BJ (cell line): ENCODE measurements at regions not wholly inside any gene's neighbourhood (a gene's known extent, or its start where the extent isn't known, plus 50 kb on each side); places are given as distances from the start of the nearest gene placed in this dataset.
"Not testable (repeated sequence)": the region's sequence is repeated elsewhere in the genome, so short reads cannot be mapped to it uniquely, and the experiment has no call there.

Source experiments
- CTCF ChIA-PET: fragments of 350-600 bp; formaldehyde crosslinking; extraction: SDS; loops from one replicate; lab custom pipeline; 2021; ENCODE audit warnings: antibody characterized with exemption, inconsistent platforms; lab: Yijun Ruan, JAX
- POLR2A ChIA-PET: fragments of 300-600 bp; sonication (Branson Sonifier 250); formaldehyde crosslinking; extraction: SDS; loops from one replicate; lab custom pipeline; 2021; ENCODE audit warnings: antibody characterized with exemption; lab: Charles Lee
- DNase-seq: peaks from one replicate; pipeline ENCODE4 v3.0.0-alpha.2; 2011; ENCODE audit warnings: low read depth
- H3K27me3 ChIP-seq: 2 replicates; pipeline ENCODE4 v1.6.0; 2011; ENCODE audit warnings: low read length; ENCODE audit not compliant: control insufficient read depth, insufficient read depth
- H3K36me3 ChIP-seq: 2 replicates; pipeline ENCODE4 v1.5.1; 2011; ENCODE audit warnings: low read length; ENCODE audit not compliant: control insufficient read depth, insufficient read depth
- H3K4me3 ChIP-seq: 2 replicates; pipeline ENCODE4 v1.5.1; 2011; ENCODE audit warnings: low read depth, mild to moderate bottlenecking, control low read depth, low read length
- TF ChIP-seq, protein P1 (sequence below): IDR thresholded peaks from 2 replicates; pipeline ENCODE4 v1.5.1; 2011; ENCODE audit warnings: low read depth, mild to moderate bottlenecking, control low read depth, inconsistent platforms, low read length, moderate library complexity; ENCODE audit not compliant: insufficient read depth

GRCh38 chr1:53394306-53394705 lies 64.9 kb upstream of the DMRTB1 start:
- POLR2A ChIA-PET: no interaction called here
- CTCF ChIA-PET: interaction anchor here (1.1 to 5.0 kb wide), 11 partner anchors 14 to 693 kb away, joined by 3 to 110 read pairs (median 7); no protein-coding TSS in a partner anchor
- TF ChIP-seq, protein P1, sequence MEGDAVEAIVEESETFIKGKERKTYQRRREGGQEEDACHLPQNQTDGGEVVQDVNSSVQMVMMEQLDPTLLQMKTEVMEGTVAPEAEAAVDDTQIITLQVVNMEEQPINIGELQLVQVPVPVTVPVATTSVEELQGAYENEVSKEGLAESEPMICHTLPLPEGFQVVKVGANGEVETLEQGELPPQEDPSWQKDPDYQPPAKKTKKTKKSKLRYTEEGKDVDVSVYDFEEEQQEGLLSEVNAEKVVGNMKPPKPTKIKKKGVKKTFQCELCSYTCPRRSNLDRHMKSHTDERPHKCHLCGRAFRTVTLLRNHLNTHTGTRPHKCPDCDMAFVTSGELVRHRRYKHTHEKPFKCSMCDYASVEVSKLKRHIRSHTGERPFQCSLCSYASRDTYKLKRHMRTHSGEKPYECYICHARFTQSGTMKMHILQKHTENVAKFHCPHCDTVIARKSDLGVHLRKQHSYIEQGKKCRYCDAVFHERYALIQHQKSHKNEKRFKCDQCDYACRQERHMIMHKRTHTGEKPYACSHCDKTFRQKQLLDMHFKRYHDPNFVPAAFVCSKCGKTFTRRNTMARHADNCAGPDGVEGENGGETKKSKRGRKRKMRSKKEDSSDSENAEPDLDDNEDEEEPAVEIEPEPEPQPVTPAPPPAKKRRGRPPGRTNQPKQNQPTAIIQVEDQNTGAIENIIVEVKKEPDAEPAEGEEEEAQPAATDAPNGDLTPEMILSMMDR: no peak
- DNase-seq: no peak
- Histone ChIP-seq H3K27me3 (peaks cover 3% of the 10 kb centered on the region), H3K36me3 (no peaks in the 10 kb centered on the region), H3K4me3 (no peak overlapping the region)

DNA sequence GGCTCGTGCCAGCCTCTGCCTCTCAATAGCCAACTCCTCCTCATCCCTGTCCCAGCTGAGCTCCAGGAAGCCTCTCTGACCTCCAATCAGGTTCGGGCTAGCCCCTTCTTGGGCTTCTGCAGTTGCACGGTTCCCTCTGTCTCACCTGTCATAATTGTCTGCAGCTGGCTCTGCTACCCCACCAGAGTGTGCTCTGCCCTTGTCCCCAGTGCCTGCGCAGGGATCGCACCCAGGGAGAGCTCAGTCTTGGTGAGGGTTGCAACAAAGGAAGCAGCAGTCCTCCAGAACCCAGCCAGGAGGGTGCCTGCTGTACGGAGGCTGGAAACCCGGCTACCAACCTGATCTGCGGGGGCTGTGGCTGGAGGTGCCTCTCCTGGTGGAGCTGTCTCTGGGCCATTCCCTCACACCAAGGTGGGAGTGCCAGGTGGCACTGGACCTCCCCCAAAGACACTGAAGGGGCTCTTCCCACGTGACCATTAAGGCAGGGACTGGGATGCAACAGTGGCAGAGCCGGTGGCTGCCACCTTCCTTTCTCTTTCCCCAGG lies 63.5 kb upstream of the DMRTB1 start:
- ChIA-PET CTCF (interaction anchor here (0.9 to 7.9 kb wide), 3 partner anchors 107 to 128 kb away, joined by 3 to 60 read pairs (median 5); no protein-coding TSS in a partner anchor), POLR2A (no interaction called here)

DNA sequence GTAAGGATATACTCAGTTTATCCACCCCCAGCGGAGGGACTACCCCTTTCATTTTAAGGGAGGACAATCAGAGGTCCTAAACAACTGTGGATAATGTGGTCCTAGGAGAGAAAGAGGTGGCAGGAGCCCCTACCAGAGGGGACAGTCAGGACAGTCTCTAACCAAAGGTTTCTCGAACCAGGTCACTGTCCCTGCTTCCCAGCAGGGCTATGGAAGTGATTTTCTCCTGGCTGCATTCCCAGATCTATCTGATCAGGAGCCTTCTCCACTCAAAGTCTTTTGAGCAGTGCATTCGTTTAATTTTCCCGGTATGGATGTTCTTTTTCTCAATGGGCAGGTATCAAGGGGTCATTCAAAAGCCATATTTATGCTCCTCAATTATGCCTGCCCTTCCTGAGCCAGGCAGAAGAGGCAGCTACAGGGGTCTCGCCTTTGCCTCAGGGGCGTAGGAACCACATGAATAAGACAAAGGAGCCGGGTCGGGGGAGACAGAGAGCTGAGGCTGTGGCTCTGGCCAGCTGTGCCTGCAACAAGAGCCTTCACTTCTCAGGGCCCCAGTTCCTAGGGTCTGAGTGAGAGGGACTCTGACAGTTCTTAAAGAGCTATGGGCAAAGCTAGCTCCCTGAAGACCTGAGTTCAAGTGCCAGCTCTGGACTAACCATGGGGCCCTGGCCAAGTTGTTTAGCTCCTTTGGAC lies 62.5 kb upstream of the DMRTB1 start:
- Histone ChIP-seq H3K4me3 (no peak overlapping the region), H3K36me3 (no peaks in the 10 kb centered on the region), H3K27me3 (peaks cover 3% of the 10 kb centered on the region)
- ChIA-PET CTCF (interaction anchor here (2.1 to 7.9 kb wide), 2 partner anchors 108 to 118 kb away, joined by 5 to 60 read pairs; no protein-coding TSS in a partner anchor), POLR2A (no interaction called here)
- no peak for DNase-seq
- TF ChIP-seq, protein P1: no peak

More for the DNA sequence above, 63.5 kb upstream of the DMRTB1 start:
- H3K36me3 ChIP-seq: no peaks in the 10 kb centered on the region
- TF ChIP-seq, protein P1: no peak
- H3K4me3 ChIP-seq: no peak overlapping the region
- DNase-seq: no peak
- peaks cover 3% of the 10 kb centered on the region for H3K27me3 ChIP-seq

DNA sequence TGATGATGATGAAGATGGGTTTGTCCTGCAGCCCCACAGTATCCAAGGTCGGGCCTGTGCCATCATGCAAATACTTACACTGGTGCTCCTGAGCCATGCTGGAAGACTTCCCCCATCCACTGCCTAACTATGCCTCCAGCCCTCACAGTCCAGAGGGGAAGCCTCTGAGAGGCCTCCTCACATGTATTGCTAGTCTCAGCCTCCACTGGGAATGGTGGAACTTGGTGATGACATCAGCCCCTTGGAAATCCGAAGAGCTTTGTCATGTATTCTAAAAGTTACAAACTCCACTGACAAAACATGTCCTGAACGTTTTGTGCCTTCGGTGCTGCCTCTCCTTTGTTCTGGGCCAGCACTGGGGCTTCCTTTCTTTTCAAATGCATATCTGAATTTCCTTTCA lies 61.1 kb upstream of the DMRTB1 start:
- no peaks in the 10 kb centered on the region for H3K36me3 ChIP-seq
- H3K4me3 ChIP-seq: no peak overlapping the region
- peaks cover 3% of the 10 kb centered on the region for H3K27me3 ChIP-seq
- no peak for DNase-seq
- ChIA-PET POLR2A (no interaction called here), CTCF (interaction anchor here (0.7 to 7.9 kb wide), 2 partner anchors 11 to 119 kb away, joined by 4 to 60 read pairs; no protein-coding TSS in a partner anchor)
- TF ChIP-seq, protein P1: no peak

DNA sequence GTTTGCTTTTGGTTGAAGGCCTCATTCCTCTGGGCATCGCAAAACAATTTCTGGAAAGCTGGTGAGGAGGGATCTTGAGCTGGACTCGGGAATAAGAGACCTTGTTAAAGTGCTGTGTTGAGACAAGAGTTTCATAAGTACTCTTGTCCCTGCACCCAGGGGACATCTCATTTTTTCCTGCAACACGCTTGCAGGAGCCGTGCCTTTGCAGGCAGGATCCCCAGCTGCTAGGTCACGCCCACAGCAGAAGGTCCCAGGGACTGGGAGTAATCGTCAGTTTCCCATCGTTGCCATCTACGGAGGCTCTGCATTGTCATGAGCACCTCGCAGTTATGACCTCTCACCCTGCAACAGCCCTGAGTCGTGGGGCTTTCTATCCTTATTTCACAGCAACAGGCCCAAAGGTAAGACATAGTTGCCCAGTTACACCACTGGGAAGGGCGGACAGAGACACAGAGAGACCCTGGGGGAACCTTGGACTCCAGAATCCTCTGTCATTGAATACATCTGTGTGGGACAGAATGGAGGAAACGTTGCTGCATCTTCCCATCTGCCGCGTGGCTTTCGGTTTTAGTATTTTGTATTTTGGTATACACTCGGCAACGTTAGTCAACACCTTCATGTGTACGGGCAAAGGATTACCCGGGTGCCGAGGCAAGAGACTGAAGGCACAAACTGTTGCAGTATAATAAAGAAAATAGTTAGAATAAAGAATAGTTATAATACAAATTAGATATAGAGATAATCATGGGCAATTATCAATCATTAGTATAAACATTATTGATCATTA lies 60.4 kb upstream of the DMRTB1 start:
- ChIA-PET CTCF (interaction anchor here (0.7 to 7.9 kb wide), 2 partner anchors 10 to 120 kb away, joined by 4 to 60 read pairs; no protein-coding TSS in a partner anchor), POLR2A (no interaction called here)
- Histone ChIP-seq H3K4me3 (no peak overlapping the region), H3K27me3 (peaks cover 7% of the 10 kb centered on the region), H3K36me3 (no peaks in the 10 kb centered on the region)
- no peak for DNase-seq
- TF ChIP-seq, protein P1: no peak

- DNase-seq, H3K27me3 ChIP-seq, H3K36me3 ChIP-seq, POLR2A ChIA-PET, H3K4me3 ChIP-seq: not testable (repeated sequence)
- CTCF ChIA-PET: interaction anchor here (1.0 to 7.9 kb wide), 2 partner anchors 121 to 134 kb away, joined by 3 to 60 read pairs; no protein-coding TSS in a partner anchor
Observed at GRCh38 chr1:53399370-53400133, 59.6 kb upstream of the DMRTB1 start.
